GM23248 (cell line): ENCODE measurements at regions not wholly inside any gene's neighbourhood (a gene's known extent, or its start where the extent isn't known, plus 50 kb on each side); places are given as distances from the start of the nearest gene placed in this dataset.

Experiments used
- DNase-seq: peaks from one replicate; pipeline ENCODE4 v3.0.0-alpha.2; 2015
- H2AFZ ChIP-seq: fragments of 200-600 bp; sonication (generic); 2 replicates; pipeline ENCODE4 v1.6.1; 2016; ENCODE audit warnings: antibody characterized with exemption
- H3F3A ChIP-seq: fragments of 200-600 bp; sonication (generic); 2 replicates; pipeline ENCODE4 v1.6.1; 2016; ENCODE audit warnings: mild to moderate bottlenecking, antibody characterized with exemption, mixed run types; ENCODE audit not compliant: insufficient read depth
- H3K27ac ChIP-seq: fragments of 200-600 bp; sonication (generic); 2 replicates; pipeline ENCODE4 v1.5.1; 2016; ENCODE audit warnings: mild to moderate bottlenecking
- H3K27me3 ChIP-seq: fragments of 200-600 bp; sonication (generic); replicated peaks from 2 replicates; pipeline ENCODE4 v1.6.1; 2016; ENCODE audit warnings: mild to moderate bottlenecking; ENCODE audit not compliant: insufficient read depth
- H3K36me3 ChIP-seq: fragments of 200-600 bp; sonication (generic); 2 replicates; pipeline ENCODE4 v1.6.1; 2016; ENCODE audit warnings: low read depth, mild to moderate bottlenecking
- H3K4me1 ChIP-seq: fragments of 200-600 bp; sonication (generic); 2 replicates; pipeline ENCODE4 v1.6.1; 2016; ENCODE audit warnings: mild to moderate bottlenecking; ENCODE audit not compliant: insufficient read depth
- H3K4me2 ChIP-seq: fragments of 200-600 bp; sonication (generic); one replicate; pipeline ENCODE4 v1.6.1; 2016; ENCODE audit warnings: mild to moderate bottlenecking; ENCODE audit not compliant: unreplicated experiment
- H3K4me3 ChIP-seq: fragments of 200-600 bp; sonication (generic); 2 replicates; pipeline ENCODE4 v1.5.1; 2016; ENCODE audit warnings: mild to moderate bottlenecking
- H3K79me2 ChIP-seq: fragments of 200-600 bp; sonication (generic); 2 replicates; pipeline ENCODE4 v1.6.1; 2016; ENCODE audit warnings: mild to moderate bottlenecking; ENCODE audit not compliant: insufficient read depth
- H3K9ac ChIP-seq: fragments of 200-600 bp; sonication (generic); 2 replicates; pipeline ENCODE4 v1.6.1; 2016; ENCODE audit warnings: mild to moderate bottlenecking
- H3K9me2 ChIP-seq: fragments of 200-600 bp; sonication (generic); 2 replicates; pipeline ENCODE4 v1.6.1; 2016; ENCODE audit warnings: mixed run types, mild to moderate bottlenecking, moderate library complexity; ENCODE audit not compliant: insufficient read depth
- H3K9me3 ChIP-seq: fragments of 200-600 bp; sonication (generic); one replicate; pipeline ENCODE4 v1.6.1; 2017; ENCODE audit warnings: low read depth
- H4K20me1 ChIP-seq: fragments of 200-600 bp; sonication (generic); 2 replicates; pipeline ENCODE4 v1.6.0; 2016; ENCODE audit not compliant: insufficient read depth
- EZH2 ChIP-seq: fragments of 200-600 bp; sonication (generic); IDR thresholded peaks from 2 replicates; pipeline ENCODE4 v1.6.1; 2018; ENCODE audit warnings: antibody characterized with exemption, mild to moderate bottlenecking; ENCODE audit not compliant: insufficient read depth, poor library complexity, severe bottlenecking
- EZH2phosphoT487 ChIP-seq: fragments of 200-600 bp; sonication (generic); IDR thresholded peaks from 2 replicates; pipeline ENCODE4 v1.6.1; 2018; ENCODE audit warnings: antibody characterized with exemption, moderate library complexity, mild to moderate bottlenecking, low read depth; ENCODE audit not compliant: insufficient read depth
- WGBS, 2 experiments: methylation state at CpG; one replicate each; pipeline ENCODE4 v1.1.6; 2015 to 2017; ENCODE audit warnings: low lambda C conversion rate in 2 of 2, low coverage in 1 of 2; ENCODE audit errors: missing lambda C conversion rate in 2 of 2; 5-methylcytosine and 5-hydroxymethylcytosine counted together
- in situ Hi-C: fragments of 300-500 bp; cut with MboI; formaldehyde crosslinking; loops from 2 replicates; pipeline ENCODE4 v1.15.0; 2020

GRCh38 chr15:34657469-34658127 is 74.1 kb upstream of the GOLGA8B start:
- WGBS, 2 experiments: 50 to 55% methylated on average over 4 of the region's 4 CpGs
- Histone ChIP-seq H3K9me2 (no peaks in the 10 kb centered on the region), H3K9ac (no peak overlapping the region), H3K9me3 (no peaks in the 10 kb centered on the region), H3F3A (no peaks in the 10 kb centered on the region), H3K4me1 (no peaks in the 10 kb centered on the region), H3K27me3 (no peaks in the 10 kb centered on the region; the same call in 1 of the 2 replicates), H3K79me2 (no peaks in the 10 kb centered on the region), H3K36me3 (no peaks in the 10 kb centered on the region), H3K4me2 (no peak overlapping the region), H3K4me3 (no peak overlapping the region), H4K20me1 (no peaks in the 10 kb centered on the region), H3K27ac (no peak overlapping the region), H2AFZ (no peak overlapping the region)
- DNase-seq: no peak
- in situ Hi-C loops: no loop called here
- TF ChIP-seq EZH2phosphoT487 (no peak), EZH2 (no peak)

- no peak for DNase-seq
- no peak overlapping the region for H3K4me3 ChIP-seq
- TF ChIP-seq EZH2phosphoT487: no peak
- no peak for TF ChIP-seq EZH2
- no peaks in the 10 kb centered on the region; the same call in 1 of the 2 replicates for H3K27me3 ChIP-seq
- H3K79me2 ChIP-seq: no peaks in the 10 kb centered on the region
- H3K9ac ChIP-seq: no peak overlapping the region
- no peak overlapping the region for H2AFZ ChIP-seq
- no peaks in the 10 kb centered on the region for H3K9me2 ChIP-seq
- no peaks in the 10 kb centered on the region for H4K20me1 ChIP-seq
- H3K4me1 ChIP-seq: no peaks in the 10 kb centered on the region
- no peaks in the 10 kb centered on the region for H3F3A ChIP-seq
- H3K4me2 ChIP-seq: no peak overlapping the region
- 69 to 74% methylated on average over 6 of the region's 6 CpGs for WGBS, 2 experiments
- no peaks in the 10 kb centered on the region for H3K36me3 ChIP-seq
- H3K27ac ChIP-seq: no peak overlapping the region
- in situ Hi-C loops: no loop called here
- H3K9me3 ChIP-seq: no peaks in the 10 kb centered on the region
Observed at GRCh38 chr15:34656005-34656796, 72.8 kb upstream of the GOLGA8B start.

DNA sequence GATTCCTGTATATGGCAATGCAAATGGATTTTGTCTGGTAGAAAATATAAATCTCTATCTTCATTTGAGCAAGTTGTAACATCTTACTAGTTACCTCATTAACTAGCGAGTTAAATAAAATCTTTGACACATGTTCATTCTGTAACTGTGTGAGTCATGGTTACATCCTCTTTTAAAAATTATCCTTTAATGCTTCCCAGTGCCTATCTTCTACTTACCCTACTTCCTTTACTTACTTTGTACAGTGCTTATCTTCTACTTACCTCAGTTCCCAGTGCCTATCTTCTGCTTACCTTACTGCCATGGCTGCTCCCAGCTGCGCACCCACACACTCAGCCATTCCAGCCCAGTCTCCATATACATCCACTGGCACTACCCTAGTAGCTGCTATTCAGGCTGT is 71.9 kb upstream of the GOLGA8B start:
- Histone ChIP-seq H3K27me3 (no peaks in the 10 kb centered on the region; the same call in 1 of the 2 replicates), H4K20me1 (no peaks in the 10 kb centered on the region), H3K9me3 (no peaks in the 10 kb centered on the region), H2AFZ (no peak overlapping the region), H3K4me1 (peaks cover 7% of the 10 kb centered on the region; the same call in 1 of the 2 replicates), H3K79me2 (no peaks in the 10 kb centered on the region), H3K27ac (no peak overlapping the region), H3K4me2 (no peak overlapping the region), H3K9me2 (no peaks in the 10 kb centered on the region), H3F3A (peaks cover 7% of the 10 kb centered on the region; the same call in 1 of the 2 replicates), H3K9ac (no peak overlapping the region), H3K4me3 (no peak overlapping the region), H3K36me3 (no peaks in the 10 kb centered on the region)
- DNase-seq: no peak
- 81% methylated on average over 2 of the region's 2 CpGs for WGBS, 2 experiments
- TF ChIP-seq EZH2phosphoT487 (no peak), EZH2 (no peak)
- in situ Hi-C loops: no loop called here

DNA sequence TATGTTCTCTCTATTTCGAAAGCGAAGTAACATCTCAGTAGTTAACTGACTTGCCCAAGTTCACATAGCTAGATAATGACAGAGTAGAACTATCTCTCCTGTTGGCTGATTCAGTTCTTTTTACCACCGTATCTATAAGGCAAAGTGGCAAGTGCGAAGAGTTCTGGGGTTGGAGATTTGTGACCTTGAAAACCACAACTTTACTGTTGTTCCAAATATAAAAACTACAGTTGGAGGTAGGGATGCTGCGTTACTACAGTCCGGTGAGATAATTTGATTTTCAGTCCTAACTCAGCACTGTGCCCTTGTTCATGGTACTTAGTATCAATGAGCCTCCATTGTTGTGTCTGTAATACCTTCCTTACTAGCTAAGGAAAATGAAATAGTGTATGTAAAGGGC is 71.2 kb upstream of the GOLGA8B start:
- H3K36me3 ChIP-seq: no peaks in the 10 kb centered on the region
- H3K27me3 ChIP-seq: no peaks in the 10 kb centered on the region; the same call in 1 of the 2 replicates
- peaks cover 13% of the 10 kb centered on the region for H3K4me1 ChIP-seq
- no peak overlapping the region for H3K4me3 ChIP-seq
- no peaks in the 10 kb centered on the region for H4K20me1 ChIP-seq
- no peak overlapping the region for H3K27ac ChIP-seq
- H3K9ac ChIP-seq: no peak overlapping the region
- no peaks in the 10 kb centered on the region for H3K9me2 ChIP-seq
- H3F3A ChIP-seq: peaks cover 7% of the 10 kb centered on the region; the same call in 1 of the 2 replicates
- no peak for DNase-seq
- 86 to 88% methylated on average over 6 of the region's 6 CpGs for WGBS, 2 experiments
- H3K9me3 ChIP-seq: no peaks in the 10 kb centered on the region
- H3K4me2 ChIP-seq: no peak overlapping the region
- no peak overlapping the region for H2AFZ ChIP-seq
- no peaks in the 10 kb centered on the region for H3K79me2 ChIP-seq
- no peak for TF ChIP-seq EZH2
- TF ChIP-seq EZH2phosphoT487: no peak
- in situ Hi-C loops: no loop called here
